GM12874 (cell line): ENCODE measurements at regions not wholly inside any gene's neighbourhood (a gene's known extent, or its start where the extent isn't known, plus 50 kb on each side); places are given as distances from the start of the nearest gene placed in this dataset.

Source experiments
- TF ChIP-seq, protein P1 (sequence below): IDR thresholded peaks from 2 replicates; pipeline ENCODE4 v1.5.1; 2011; ENCODE audit warnings: low read depth, mild to moderate bottlenecking, control low read depth, low read length, moderate library complexity; ENCODE audit not compliant: insufficient read depth

DNA sequence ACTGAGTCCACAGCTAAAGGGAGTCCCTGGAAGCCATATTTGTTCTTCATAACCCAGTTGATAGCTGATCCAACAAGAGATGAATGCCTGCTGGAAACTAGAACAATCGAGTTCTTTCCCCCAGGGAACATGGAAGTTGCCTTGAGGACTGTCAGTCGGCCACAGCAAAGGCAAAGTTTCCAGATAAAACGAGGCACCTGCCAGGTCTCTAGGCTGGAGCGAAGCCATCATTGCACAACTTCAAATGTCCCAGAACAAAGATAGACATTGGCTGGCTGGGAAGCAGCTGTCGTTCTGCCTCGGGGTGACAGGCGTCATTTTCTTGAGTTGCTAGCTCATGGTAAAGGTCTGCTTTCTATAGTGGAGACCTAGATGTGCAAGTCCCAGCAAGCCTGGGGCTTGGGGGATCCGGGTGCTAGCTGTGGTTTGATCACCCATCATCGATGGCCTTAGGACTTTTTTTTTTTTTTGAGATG is 184.4 kb upstream of the ZNF217 start:
- TF ChIP-seq, protein P1, sequence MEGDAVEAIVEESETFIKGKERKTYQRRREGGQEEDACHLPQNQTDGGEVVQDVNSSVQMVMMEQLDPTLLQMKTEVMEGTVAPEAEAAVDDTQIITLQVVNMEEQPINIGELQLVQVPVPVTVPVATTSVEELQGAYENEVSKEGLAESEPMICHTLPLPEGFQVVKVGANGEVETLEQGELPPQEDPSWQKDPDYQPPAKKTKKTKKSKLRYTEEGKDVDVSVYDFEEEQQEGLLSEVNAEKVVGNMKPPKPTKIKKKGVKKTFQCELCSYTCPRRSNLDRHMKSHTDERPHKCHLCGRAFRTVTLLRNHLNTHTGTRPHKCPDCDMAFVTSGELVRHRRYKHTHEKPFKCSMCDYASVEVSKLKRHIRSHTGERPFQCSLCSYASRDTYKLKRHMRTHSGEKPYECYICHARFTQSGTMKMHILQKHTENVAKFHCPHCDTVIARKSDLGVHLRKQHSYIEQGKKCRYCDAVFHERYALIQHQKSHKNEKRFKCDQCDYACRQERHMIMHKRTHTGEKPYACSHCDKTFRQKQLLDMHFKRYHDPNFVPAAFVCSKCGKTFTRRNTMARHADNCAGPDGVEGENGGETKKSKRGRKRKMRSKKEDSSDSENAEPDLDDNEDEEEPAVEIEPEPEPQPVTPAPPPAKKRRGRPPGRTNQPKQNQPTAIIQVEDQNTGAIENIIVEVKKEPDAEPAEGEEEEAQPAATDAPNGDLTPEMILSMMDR, result no peak

DNA sequence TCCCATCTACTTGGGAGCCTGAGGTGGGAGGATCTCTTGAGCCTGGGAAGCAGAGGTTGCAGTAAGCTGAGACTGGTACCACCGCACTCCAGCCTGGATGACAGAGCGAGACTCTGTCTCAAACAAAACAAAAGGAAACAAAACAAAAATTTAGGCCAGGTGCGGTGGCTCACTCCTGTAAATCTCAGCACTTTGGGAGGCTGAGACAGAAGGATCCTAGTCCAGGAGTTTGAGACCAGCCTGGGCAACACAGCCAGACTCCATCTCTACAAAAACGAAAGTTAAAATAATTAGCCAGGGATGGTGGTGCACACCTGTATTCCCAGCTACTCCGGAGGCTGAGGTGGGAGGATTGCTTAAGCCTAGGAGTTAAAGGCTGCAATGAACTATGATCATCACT is 183.2 kb upstream of the ZNF217 start:
- TF ChIP-seq, protein P1, result no peak

DNA sequence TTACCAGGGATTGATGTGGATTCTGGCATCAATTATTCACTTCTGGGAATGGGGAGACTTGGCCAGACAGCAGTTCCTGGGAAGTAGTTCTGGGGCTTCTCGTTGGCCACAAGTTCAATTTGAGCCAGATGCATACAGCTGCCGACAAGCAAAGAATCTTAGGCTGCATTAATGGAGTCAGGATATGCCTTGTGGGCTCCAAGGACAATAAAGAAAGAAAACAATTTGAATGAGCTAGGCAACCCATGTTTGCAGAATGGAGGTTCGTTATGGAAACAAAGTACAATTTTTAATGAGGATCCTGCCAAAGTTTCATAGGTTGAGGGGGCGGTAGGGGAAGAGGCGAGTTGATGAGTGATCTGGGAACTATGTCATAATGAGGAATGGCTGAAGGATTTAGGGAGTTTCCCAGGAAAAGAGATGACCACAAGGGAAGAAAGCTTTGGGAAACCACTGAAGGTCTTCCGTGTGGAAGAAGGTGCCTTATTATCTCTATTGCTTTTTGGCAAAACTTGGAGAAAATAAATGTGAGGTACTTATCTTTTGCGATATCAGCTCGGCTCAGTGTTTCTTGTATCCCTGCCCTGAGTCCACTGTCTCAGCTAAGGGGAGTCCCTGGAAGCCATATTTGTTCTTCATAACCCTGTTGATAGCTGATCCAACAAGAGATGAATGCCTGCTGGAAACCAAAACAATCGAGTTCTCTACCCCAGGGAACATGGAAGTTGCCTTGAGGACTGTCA is 181.0 kb upstream of the ZNF217 start:
- TF ChIP-seq, protein P1, result no peak

DNA sequence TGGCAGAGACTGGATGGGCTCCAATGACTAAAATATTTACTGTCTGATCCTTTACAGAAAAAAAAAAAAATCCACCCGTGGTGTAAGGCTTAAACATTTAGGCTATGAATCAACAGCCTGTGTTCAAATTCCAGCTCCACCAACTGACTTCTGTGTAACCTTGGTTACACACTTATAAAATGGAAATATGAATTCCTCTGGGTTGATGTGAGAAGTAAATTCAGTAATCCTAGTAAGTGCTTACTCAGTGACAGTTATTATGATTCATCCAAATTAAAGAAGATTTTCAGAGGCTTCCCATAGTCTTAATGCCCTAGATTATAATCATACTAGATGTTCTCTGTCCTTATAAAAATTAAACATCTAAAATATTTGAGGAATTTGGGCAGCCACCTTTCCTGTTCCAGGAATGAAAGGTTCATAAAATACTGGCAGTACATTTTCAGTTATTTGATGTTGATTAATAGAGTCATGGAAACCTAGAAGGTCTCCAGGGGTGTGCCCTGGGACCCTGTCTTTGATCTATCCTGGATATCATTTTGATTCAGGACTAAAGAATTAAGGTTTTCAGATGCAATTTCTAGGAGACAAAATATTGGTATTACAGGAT is 180.3 kb upstream of the ZNF217 start:
- TF ChIP-seq, protein P1, result no peak

DNA sequence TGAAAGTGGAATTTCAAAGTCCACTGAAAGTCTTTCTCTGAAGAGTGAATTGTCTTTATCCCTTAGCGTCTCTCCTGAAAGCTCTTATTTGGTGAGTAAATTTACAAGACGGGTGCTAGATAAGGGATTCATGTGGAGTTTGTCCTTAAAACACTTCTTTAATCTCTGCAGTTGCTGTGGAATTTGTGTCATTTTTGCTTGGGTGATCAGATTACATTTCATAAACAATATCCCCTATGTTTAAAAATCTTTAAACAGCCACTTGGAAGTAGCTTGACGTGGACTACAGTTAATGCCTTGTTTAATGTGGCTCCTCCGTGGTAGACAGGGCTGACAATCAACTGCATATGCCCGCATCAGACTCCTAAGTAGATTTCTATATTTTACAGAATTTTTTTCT is 175.4 kb upstream of the ZNF217 start:
- TF ChIP-seq, protein P1, result no peak

DNA sequence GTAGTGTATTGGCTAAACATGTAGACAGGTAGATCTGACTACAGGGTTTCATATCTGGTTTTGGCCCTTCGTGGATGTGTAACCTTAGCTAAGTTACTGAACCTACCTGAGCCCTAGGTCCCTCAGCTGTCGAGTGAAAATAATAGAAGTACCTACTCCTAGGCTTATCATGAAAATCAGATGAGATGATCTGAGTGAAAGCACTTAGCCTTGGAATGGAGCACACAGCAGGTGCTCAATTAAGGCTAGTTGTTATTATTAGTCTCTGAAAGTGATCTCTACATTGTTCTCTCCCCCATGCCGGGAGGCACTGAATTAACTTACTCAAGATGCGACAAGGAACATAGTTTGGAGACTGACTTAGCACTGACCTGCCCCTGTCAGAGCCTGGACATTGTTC is 174.7 kb upstream of the ZNF217 start:
- TF ChIP-seq, protein P1, result no peak

- TF ChIP-seq, protein P1, result no peak
Observed at GRCh38 chr20:53767206-53767930, 173.7 kb upstream of the ZNF217 start.
